Umbilical cord (tissue), 1 donor: ENCODE measurements at regions not wholly inside any gene's neighbourhood (a gene's known extent, or its start where the extent isn't known, plus 50 kb on each side); places are given as distances from the start of the nearest gene placed in this dataset.

Experiments
- DNase-seq: peaks from one replicate; pipeline ENCODE4 v3.0.0-alpha.2; 2015; ENCODE audit warnings: low spot score

DNA sequence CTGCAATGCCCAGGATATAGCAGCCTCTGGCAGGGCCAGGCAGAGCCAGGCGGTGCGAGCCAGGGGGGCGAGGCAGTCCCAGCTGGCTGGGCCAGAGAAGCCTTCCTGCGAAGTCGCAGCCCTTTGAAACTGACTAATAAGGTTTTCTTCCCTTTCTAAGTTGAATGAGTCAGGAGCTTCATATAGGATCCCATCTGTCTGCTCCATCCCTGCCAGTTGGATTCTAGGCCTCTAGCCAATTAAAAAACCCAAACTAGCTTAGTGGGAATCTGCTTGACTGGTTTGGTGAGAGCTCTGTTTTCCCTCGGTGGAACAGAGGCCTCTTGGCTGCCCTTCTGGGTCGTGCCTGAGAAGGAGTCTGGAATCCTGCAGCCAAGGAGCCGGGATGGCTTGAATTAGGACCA, 70.1 kb upstream of the RAPGEF1 start:
- DNase-seq: peak; percentile 95

DNA sequence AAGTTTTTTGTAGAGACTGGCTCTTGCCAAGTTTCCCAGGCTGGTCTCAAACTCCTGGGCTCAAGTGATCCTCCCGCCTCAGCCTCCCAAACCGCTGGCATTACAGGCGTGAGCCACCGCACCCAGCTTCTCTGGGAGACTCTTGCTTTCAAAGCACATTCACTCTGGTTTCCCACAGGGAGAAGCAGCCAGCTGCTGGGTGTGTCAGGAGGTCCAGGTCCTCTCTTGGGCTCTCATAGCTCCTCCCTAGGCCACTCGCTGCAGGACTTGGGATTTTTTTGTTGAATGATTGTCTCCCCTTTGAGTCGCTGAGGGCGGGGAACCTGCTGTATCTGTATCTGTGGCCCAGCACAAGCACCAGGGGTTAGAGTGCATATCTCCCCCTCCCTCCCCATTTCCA, 68.4 kb upstream of the RAPGEF1 start:
- no peak for DNase-seq

DNA sequence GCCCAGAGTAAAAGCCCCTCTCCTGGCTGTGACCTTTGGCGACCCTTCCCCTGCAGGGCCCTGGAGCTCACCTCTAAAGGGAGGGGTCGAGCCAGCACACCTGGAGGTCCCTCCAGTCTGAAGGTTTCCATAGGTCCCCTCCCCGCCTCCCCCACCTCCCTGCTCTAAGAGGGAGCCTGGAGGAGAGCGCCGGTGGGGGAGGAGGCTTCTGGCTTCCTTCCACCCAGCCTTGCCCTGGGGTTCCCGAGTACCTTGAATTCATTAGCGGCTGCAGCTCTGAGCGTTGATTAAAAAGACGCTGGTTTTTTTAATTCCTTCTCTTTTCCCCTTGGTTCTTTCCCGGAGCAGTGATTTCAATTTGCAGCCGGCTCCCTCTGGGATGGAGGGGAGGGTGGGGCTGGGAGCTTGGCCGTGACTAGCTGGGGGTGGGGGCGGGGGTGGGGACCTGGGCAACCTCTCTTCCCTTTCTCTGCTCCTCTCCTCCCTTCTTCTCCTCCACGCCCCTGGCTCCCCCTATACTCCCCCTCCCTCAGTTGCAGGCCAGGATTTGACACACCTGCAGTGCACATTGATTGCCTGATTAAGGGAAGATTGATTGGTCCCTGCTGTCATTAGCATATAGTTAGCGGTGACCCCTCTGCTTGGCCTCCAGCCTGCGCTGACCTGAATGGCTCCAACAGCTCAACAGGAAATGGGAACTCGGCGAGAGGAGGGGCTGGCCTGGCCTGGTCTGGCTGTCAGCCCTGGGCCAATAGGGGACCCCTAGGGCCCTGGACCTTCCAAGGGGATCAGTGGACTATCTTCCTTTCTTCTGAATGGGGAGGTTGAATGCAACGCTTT, 67.5 kb upstream of the RAPGEF1 start:
- DNase-seq: no peak

DNA sequence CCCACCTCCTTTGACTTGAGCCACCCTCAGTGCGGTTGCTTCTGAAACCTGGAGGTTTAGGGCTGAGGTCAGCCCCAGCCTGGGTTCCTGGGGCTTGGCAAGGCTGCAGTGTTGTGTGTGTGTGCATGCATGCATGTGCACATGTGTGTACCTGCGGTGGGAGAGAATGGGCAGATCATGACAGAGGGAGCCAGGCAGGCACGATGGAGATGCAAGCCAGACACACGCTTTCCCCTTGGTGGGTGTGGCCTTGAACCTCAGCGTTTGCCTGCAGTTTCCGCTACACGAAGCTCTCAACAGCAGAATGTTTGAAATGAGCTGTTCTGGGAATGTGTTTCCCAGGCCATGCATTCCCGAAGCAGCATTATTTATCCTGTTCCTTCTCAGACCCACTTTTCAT, 65.9 kb upstream of the RAPGEF1 start:
- DNase-seq: no peak

DNA sequence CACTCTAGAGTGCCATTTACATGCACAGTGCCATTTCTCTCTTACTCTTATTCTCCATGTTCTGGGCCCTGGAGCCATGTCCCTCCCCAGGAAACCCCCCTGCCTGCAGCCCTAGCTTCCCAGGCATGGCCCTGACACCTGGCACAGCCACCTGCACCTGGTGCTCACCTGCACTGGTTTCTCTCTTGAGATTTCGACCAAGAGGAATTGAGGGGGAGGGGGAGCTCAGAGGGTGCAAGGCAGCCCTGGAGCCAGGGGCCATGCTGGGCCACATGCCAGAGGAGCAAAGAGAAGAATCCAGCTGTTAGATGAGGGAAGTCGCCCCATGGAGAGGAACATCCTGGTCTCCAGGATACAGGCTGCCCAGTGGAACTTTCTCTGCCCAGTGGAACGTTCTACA, 65.0 kb upstream of the RAPGEF1 start:
- DNase-seq: no peak

DNA sequence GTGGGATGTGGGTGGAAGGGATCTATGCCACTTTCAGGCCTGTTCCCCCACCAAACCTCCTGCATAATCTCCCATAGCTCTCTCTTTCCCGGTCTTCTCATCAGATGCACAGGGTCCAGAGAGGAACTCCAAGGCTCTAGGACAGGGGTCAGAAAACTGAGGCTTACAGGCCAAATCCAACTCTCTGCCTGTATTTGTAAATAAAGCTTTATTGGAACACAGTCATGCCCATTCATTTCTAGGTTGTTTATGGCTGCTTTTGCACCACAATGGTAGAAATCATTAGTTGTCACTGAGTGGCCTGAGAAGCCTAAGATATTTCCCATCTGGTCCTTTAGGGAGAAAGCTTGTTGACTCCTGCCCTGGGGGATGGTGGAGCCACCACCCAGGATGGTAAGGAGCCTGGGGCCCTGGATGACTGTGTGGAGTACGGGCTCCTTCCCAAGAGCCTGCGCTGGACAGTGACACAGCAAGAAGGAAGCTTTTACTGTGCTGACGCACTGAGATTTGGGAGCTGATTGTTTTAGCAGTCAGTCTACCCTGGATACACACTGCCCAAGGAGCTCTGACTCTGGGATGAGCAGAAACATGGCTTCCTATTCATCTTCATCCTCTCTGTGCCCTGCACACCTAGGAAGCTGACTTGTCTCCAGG, 64.0 kb upstream of the RAPGEF1 start:
- DNase-seq: no peak

DNA sequence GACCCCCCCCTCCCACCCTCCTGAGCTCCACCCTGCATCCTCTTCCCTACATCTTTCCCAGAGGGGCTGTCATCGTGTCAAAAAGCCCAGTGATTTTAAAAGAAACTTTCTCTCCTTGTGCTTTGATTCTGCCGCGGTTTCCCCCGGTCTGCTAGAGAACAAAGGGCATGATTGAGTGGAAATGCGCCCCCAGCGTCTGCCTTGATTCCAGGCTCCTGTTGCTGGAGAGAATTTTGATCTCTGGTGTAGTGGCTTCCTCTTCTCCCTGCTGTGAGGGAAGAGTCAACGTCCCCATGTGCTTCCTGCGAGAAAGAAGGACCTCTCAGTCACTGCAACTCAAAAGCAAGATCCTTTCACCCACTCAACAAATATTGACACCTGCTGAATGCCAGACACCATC, 61.9 kb upstream of the RAPGEF1 start:
- DNase-seq: no peak

DNA sequence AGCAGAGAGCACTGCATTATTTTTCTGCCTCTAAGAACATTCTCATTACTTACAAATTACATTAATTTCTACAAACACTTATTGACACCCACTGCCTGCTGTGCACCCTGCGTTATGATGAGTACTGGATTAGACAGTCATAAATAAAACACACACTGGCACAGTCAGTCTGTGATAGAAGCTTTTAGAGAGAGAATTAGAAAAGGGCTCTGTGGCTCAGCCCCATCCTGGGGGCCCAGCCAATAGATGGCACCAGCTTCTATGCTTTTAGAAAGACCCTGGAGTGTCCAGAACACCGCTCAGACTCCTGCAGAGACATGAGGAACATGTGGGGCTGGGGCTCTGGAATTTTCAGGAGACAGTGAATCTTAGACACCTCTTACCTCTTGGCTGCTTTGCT, 61.0 kb upstream of the RAPGEF1 start:
- no peak for DNase-seq

DNA sequence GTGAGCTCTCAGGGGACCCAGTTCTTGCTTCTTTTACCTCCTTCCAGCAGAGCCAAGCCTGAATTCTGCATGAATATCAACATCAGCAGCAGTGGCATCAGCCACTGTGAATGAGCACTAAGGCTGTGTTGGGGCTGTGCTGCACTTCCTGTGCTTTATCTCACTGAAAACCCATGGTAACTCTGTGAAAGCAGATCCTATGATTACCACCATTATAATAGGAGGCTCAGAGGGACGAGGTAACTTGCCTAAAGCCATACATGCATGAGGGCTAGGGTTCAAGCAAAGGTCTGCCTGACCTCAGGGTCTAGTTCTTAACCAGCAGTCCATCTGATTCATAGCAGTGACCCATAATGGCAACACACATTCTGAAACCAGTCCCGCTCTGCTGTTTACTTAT, 60.5 kb upstream of the RAPGEF1 start:
- no peak for DNase-seq

DNA sequence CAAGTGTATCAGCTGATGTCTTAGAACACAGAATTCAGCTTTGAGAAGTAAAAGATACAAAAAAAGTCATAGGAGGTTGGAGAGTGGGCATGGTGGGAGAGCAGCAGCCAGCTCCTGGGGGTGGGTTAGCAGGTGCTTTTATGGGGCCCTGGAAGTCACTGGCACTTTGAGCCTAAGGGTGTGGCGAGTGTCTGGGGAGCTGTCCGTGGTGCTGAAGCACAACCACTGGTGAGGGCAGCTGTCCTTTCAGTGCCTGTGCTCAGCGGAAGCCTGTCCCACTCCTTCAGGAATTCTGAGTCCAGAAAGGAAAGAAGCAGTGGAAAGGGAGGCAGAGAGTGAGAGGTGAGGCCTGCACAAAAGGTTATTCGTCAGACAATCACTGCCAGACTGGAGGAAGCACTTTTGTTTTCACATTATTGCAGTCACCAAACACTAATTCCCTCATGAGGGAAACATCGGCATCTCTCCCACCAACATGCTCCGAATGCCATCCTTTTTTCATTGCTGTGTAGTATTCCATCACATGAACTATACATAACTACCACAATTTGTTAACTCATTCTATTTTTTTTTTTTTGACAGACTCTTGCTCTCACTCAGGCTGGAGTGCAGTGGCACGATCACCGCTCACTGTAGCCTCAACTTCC, 59.4 kb upstream of the RAPGEF1 start:
- DNase-seq: peak; percentile 34

DNA sequence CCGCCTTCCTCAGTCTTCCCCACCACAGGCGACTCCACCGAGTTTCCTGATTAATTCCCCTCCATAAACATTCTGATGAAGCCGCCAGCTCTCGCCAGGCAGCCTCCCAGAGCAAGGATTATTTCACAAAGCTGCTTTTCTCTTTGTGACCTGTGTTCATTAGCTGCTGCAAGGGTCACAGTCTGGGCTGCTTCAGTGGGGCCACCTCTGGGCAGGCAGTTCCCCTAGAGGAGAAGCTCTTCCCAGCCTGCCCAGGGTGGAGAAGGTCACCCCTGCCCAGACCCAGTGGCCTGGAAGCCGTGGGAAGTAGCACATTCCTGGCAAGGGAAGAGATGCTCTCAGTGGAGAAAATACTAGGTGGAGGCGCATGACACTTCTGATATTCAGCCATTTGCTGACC, 58.4 kb upstream of the RAPGEF1 start:
- no peak for DNase-seq

DNA sequence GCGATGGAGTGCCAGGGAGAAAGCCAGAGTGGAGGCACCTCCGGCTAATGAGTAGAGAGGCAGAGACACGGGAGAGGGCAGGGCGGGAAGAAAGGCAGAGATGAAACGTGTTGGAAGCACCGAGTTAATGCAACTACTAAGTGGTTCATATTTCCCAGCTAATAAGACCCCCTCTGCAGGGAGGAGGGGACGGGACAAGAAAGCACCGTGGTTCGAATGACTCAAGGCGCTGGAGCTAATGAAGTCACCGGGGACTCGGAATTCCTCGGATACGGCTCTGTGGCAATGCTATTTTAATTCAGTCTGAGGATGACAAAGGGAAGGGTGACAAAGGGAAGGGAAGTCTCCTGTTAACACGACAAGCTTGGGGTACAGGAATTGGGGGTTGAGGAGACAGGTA, 54.5 kb upstream of the RAPGEF1 start:
- no peak for DNase-seq

DNA sequence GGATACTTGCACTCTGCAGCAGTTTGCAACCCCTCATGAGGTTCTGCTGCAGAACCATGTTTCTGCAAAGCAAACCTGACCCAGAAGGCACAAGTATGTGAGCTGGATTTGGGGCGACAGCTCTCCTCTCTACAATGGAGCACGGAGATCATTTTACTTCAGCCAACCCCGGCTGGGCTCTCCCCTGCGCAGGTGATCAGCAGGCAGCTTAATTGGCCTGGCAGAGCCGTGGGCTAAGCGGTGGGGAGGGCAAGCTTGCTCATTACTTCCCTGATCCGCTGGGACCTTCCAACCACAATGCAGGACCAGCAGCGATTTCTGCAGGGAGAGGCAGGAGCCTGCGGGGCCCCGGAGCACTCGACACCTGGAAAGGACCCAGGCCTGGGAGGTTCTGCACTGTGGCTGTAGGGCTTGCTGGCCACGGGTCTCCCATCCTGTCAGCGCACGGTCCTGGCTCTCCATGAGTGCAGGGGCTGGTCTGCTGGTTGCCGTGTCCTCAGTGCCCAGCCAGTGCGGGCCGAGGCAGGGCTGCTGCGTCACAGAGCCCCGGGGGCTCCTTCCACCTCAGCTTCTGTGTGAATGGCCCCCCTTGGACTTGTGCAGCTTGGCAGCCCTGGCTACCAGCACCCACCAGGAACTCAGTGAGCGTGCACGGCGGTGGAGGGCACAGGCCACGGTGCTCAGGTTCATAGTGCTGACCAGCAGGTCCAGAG, 51.8 kb upstream of the RAPGEF1 start:
- DNase-seq: no peak
